CD8-positive, alpha-beta memory T cell (primary cell): ENCODE measurements at regions not wholly inside any gene's neighbourhood (a gene's known extent, or its start where the extent isn't known, plus 50 kb on each side); places are given as distances from the start of the nearest gene placed in this dataset.

Experiments
- CTCF ChIA-PET: fragments of 350-600 bp; sonication (Branson Sonifier 250); formaldehyde crosslinking; loops from one replicate; lab custom pipeline; 2021; ENCODE audit warnings: antibody characterized with exemption; lab: Charles Lee
- POLR2A ChIA-PET: fragments of 350-600 bp; sonication (Branson Sonifier 250); formaldehyde crosslinking; loops from one replicate; lab custom pipeline; 2021; ENCODE audit warnings: antibody characterized with exemption; lab: Charles Lee
- DNase-seq, 5 donors: peaks; one replicate each; pipeline versions ENCODE4 v3.0.0 to v3.0.0-alpha.2; 2020 to 2022; ENCODE audit warnings: mixed read lengths in 1 of 5
- H3K27ac ChIP-seq: one replicate; pipeline ENCODE4 v1.7.0; 2013; ENCODE audit warnings: low read depth, mild to moderate bottlenecking, low read length, moderate library complexity
- H3K27me3 ChIP-seq: 2 replicates; pipeline ENCODE4 v1.7.0; 2013; ENCODE audit warnings: low read length, mild to moderate bottlenecking; ENCODE audit not compliant: insufficient read depth, poor library complexity, severe bottlenecking
- H3K36me3 ChIP-seq: 2 replicates; pipeline ENCODE4 v1.7.0; 2013; ENCODE audit warnings: mild to moderate bottlenecking, low read length, moderate library complexity; ENCODE audit not compliant: insufficient read depth
- H3K4me1 ChIP-seq: 2 replicates; pipeline ENCODE4 v1.7.0; 2013; ENCODE audit warnings: mild to moderate bottlenecking, low read length, moderate library complexity; ENCODE audit not compliant: insufficient read depth
- H3K4me3 ChIP-seq: 2 replicates; pipeline ENCODE4 v1.7.0; 2013; ENCODE audit warnings: mild to moderate bottlenecking, low read length
- H3K9me3 ChIP-seq: 2 replicates; pipeline ENCODE4 v1.7.0; 2013; ENCODE audit warnings: mild to moderate bottlenecking, low read length
- H3K27ac Mint-ChIP-seq, 8 donors: one replicate each; pipeline ENCODE4 v1.8.0; 2020 to 2021; ENCODE audit warnings: mixed read lengths in 8 of 8, mild to moderate bottlenecking in 6 of 8, inconsistent platforms in 3 of 8, moderate library complexity in 3 of 8
- H3K27me3 Mint-ChIP-seq, 2 donors: one replicate each; pipeline ENCODE4 v1.8.0; 2020 to 2021; ENCODE audit warnings: mixed read lengths in 2 of 2, mild to moderate bottlenecking in 1 of 2, moderate library complexity in 1 of 2
- H3K36me3 Mint-ChIP-seq, 3 donors: one replicate each; pipeline ENCODE4 v1.8.0; 2020 to 2021; ENCODE audit warnings: mixed read lengths in 3 of 3, inconsistent platforms in 1 of 3, mild to moderate bottlenecking in 1 of 3
- H3K4me1 Mint-ChIP-seq, 3 donors: one replicate each; pipeline ENCODE4 v1.8.0; 2020 to 2021; ENCODE audit warnings: mixed read lengths in 3 of 3, inconsistent platforms in 1 of 3, mild to moderate bottlenecking in 1 of 3
- H3K4me3 Mint-ChIP-seq, 7 donors: one replicate each; pipeline ENCODE4 v1.8.0; 2020 to 2021; ENCODE audit warnings: mixed read lengths in 7 of 7, mild to moderate bottlenecking in 6 of 7, moderate library complexity in 4 of 7, inconsistent platforms in 2 of 7
- H3K9me3 Mint-ChIP-seq, 5 donors: one replicate each; pipeline ENCODE4 v1.8.0; 2020 to 2022; ENCODE audit warnings: mixed read lengths in 5 of 5, mild to moderate bottlenecking in 3 of 5, moderate library complexity in 2 of 5, inconsistent platforms in 1 of 5

- H3K4me1 ChIP-seq = no peaks in the 10 kb centered on the region
- Mint-ChIP-seq H3K36me3 (no peaks in the 10 kb centered on the region), H3K4me3 (no peak overlapping the region), H3K4me1 (no peaks in the 10 kb centered on the region), H3K27me3 (no peaks in the 10 kb centered on the region), H3K27ac (no peak overlapping the region), H3K9me3 (peaks cover 0 to 47% (median 12%) of the 10 kb centered on the region in 5 donors)
- H3K9me3 ChIP-seq = no peaks in the 10 kb centered on the region
- no peaks in the 10 kb centered on the region for H3K36me3 ChIP-seq
- no peak overlapping the region for H3K4me3 ChIP-seq
- no peak overlapping the region for H3K27ac ChIP-seq
- no peak for DNase-seq
- no peaks in the 10 kb centered on the region for H3K27me3 ChIP-seq
- ChIA-PET POLR2A (no interaction called here), CTCF (no interaction called here)
Observed at GRCh38 chr7:49324040-49324439, 399.7 kb downstream of the CDC14C start.

GRCh38 chr7:49324707-49325106 lies 400.4 kb downstream of the CDC14C start:
- no peak overlapping the region for H3K4me3 ChIP-seq
- Mint-ChIP-seq H3K36me3 (no peaks in the 10 kb centered on the region), H3K27me3 (no peaks in the 10 kb centered on the region), H3K27ac (no peak overlapping the region), H3K4me3 (peak overlapping the region in 1 of 7 donors; percentile 56), H3K4me1 (no peaks in the 10 kb centered on the region), H3K9me3 (peaks cover 0 to 47% (median 12%) of the 10 kb centered on the region in 5 donors)
- no peaks in the 10 kb centered on the region for H3K36me3 ChIP-seq
- H3K9me3 ChIP-seq = no peaks in the 10 kb centered on the region
- no peaks in the 10 kb centered on the region for H3K27me3 ChIP-seq
- ChIA-PET CTCF (no interaction called here), POLR2A (no interaction called here)
- no peaks in the 10 kb centered on the region for H3K4me1 ChIP-seq
- DNase-seq = no peak
- H3K27ac ChIP-seq = no peak overlapping the region

GRCh38 chr7:49325571-49325970 lies 401.2 kb downstream of the CDC14C start:
- H3K4me1 Mint-ChIP-seq = no peaks in the 10 kb centered on the region
- DNase-seq = no peak
- POLR2A ChIA-PET = no interaction called here
- H3K4me1 ChIP-seq = no peaks in the 10 kb centered on the region
- H3K36me3 Mint-ChIP-seq = no peaks in the 10 kb centered on the region
- H3K27me3 Mint-ChIP-seq = no peaks in the 10 kb centered on the region
- H3K9me3 ChIP-seq = no peaks in the 10 kb centered on the region
- H3K27ac ChIP-seq = no peak overlapping the region
- no peaks in the 10 kb centered on the region for H3K27me3 ChIP-seq
- no peak overlapping the region for H3K4me3 Mint-ChIP-seq
- CTCF ChIA-PET = no interaction called here
- H3K36me3 ChIP-seq = no peaks in the 10 kb centered on the region
- H3K27ac Mint-ChIP-seq = no peak overlapping the region
- peaks cover 0 to 49% (median 12%) of the 10 kb centered on the region in 5 donors for H3K9me3 Mint-ChIP-seq
- no peak overlapping the region for H3K4me3 ChIP-seq

- Mint-ChIP-seq H3K4me1 (no peaks in the 10 kb centered on the region), H3K27ac (no peak overlapping the region), H3K36me3 (no peaks in the 10 kb centered on the region), H3K27me3 (no peaks in the 10 kb centered on the region), H3K9me3 (peaks cover 0 to 44% (median 8%) of the 10 kb centered on the region in 5 donors), H3K4me3 (no peak overlapping the region)
- Histone ChIP-seq H3K4me3 (no peak overlapping the region), H3K9me3 (no peaks in the 10 kb centered on the region), H3K27ac (no peak overlapping the region), H3K27me3 (no peaks in the 10 kb centered on the region), H3K4me1 (no peaks in the 10 kb centered on the region), H3K36me3 (no peaks in the 10 kb centered on the region)
- DNase-seq = no peak
- CTCF ChIA-PET = no interaction called here
- POLR2A ChIA-PET = no interaction called here
Observed at GRCh38 chr7:49327155-49327554, 402.8 kb downstream of the CDC14C start.

- Mint-ChIP-seq H3K27ac (no peak overlapping the region), H3K27me3 (no peaks in the 10 kb centered on the region), H3K36me3 (no peaks in the 10 kb centered on the region), H3K9me3 (peaks cover 0 to 12% (median 5%) of the 10 kb centered on the region in 5 donors), H3K4me1 (no peaks in the 10 kb centered on the region), H3K4me3 (no peak overlapping the region)
- ChIA-PET POLR2A (no interaction called here), CTCF (no interaction called here)
- no peaks in the 10 kb centered on the region for H3K4me1 ChIP-seq
- no peaks in the 10 kb centered on the region for H3K9me3 ChIP-seq
- H3K27ac ChIP-seq = no peak overlapping the region
- no peaks in the 10 kb centered on the region for H3K27me3 ChIP-seq
- no peak overlapping the region for H3K4me3 ChIP-seq
- DNase-seq = no peak
- H3K36me3 ChIP-seq = no peaks in the 10 kb centered on the region
Observed at GRCh38 chr7:49333180-49333881, 409.0 kb downstream of the CDC14C start.

- no peaks in the 10 kb centered on the region for H3K4me1 Mint-ChIP-seq
- no peak overlapping the region for H3K4me3 Mint-ChIP-seq
- no peaks in the 10 kb centered on the region for H3K36me3 ChIP-seq
- H3K27ac Mint-ChIP-seq = no peak overlapping the region
- peaks cover 0 to 20% (median 2%) of the 10 kb centered on the region in 5 donors for H3K9me3 Mint-ChIP-seq
- H3K27ac ChIP-seq = no peak overlapping the region
- H3K4me1 ChIP-seq = no peaks in the 10 kb centered on the region
- ChIA-PET CTCF (no interaction called here), POLR2A (no interaction called here)
- no peaks in the 10 kb centered on the region for H3K27me3 ChIP-seq
- H3K27me3 Mint-ChIP-seq = no peaks in the 10 kb centered on the region
- no peak overlapping the region for H3K4me3 ChIP-seq
- DNase-seq = no peak
- no peaks in the 10 kb centered on the region for H3K36me3 Mint-ChIP-seq
- H3K9me3 ChIP-seq = no peaks in the 10 kb centered on the region
Observed at GRCh38 chr7:49341849-49342248, 417.5 kb downstream of the CDC14C start.

GRCh38 chr7:49344556-49344955 lies 420.2 kb downstream of the CDC14C start:
- H3K36me3 Mint-ChIP-seq = no peaks in the 10 kb centered on the region
- Histone ChIP-seq H3K27ac (no peak overlapping the region), H3K4me3 (no peak overlapping the region), H3K36me3 (no peaks in the 10 kb centered on the region), H3K27me3 (no peaks in the 10 kb centered on the region), H3K9me3 (no peaks in the 10 kb centered on the region), H3K4me1 (no peaks in the 10 kb centered on the region)
- ChIA-PET CTCF (no interaction called here), POLR2A (no interaction called here)
- no peaks in the 10 kb centered on the region for H3K4me1 Mint-ChIP-seq
- H3K27me3 Mint-ChIP-seq = no peaks in the 10 kb centered on the region
- DNase-seq = no peak
- H3K27ac Mint-ChIP-seq = no peak overlapping the region
- peaks cover 0 to 22% (median 0%) of the 10 kb centered on the region in 5 donors for H3K9me3 Mint-ChIP-seq
- no peak overlapping the region for H3K4me3 Mint-ChIP-seq

GRCh38 chr7:49346195-49346899 lies 422.0 kb downstream of the CDC14C start:
- no peak overlapping the region for H3K27ac ChIP-seq
- no peaks in the 10 kb centered on the region for H3K36me3 ChIP-seq
- ChIA-PET CTCF (no interaction called here), POLR2A (no interaction called here)
- Mint-ChIP-seq H3K27me3 (no peaks in the 10 kb centered on the region), H3K4me1 (no peaks in the 10 kb centered on the region), H3K36me3 (no peaks in the 10 kb centered on the region), H3K4me3 (no peak overlapping the region), H3K9me3 (peaks cover 0 to 30% (median 0%) of the 10 kb centered on the region in 5 donors), H3K27ac (no peak overlapping the region)
- no peaks in the 10 kb centered on the region for H3K27me3 ChIP-seq
- H3K4me1 ChIP-seq = no peaks in the 10 kb centered on the region
- DNase-seq = no peak
- H3K4me3 ChIP-seq = no peak overlapping the region
- H3K9me3 ChIP-seq = no peaks in the 10 kb centered on the region
